ENCODE measurements at regions not wholly inside any gene's neighbourhood (a gene's known extent, or its start where the extent isn't known, plus 50 kb on each side); places are given as distances from the start of the nearest gene placed in this dataset.

- no peaks in the 10 kb centered on the region for H3K36me3 Mint-ChIP-seq (ENCODE audit: low read depth)
- ATAC-seq (no peak), DNase-seq (ENCODE audit: low spot score) (no peak)
- peaks cover 3% of the 10 kb centered on the region for H3K27me3 Mint-ChIP-seq (ENCODE audit: insufficient read depth, low read depth, poor library complexity)
- Histone ChIP-seq H2AFZ (no peak overlapping the region), H4K20me1 (replicated peaks; ENCODE audit: insufficient read depth) (no peaks in the 10 kb centered on the region), H3K27ac (ENCODE audit: low read depth) (no peak overlapping the region), H3K4me1 (ENCODE audit: insufficient read depth) (no peaks in the 10 kb centered on the region), H3K36me3 (ENCODE audit: insufficient read depth) (no peaks in the 10 kb centered on the region), H3K27me3 (ENCODE audit: insufficient read depth) (no peaks in the 10 kb centered on the region), H3K4me2 (no peak overlapping the region), H3K79me2 (replicated peaks; ENCODE audit: insufficient read depth) (no peaks in the 10 kb centered on the region), H3F3A (replicated peaks; ENCODE audit: low read depth) (no peaks in the 10 kb centered on the region), H3K9me2 (ENCODE audit: insufficient read depth) (no peaks in the 10 kb centered on the region), H3K4me3 (no peak overlapping the region)
- no peak overlapping the region for H3K27ac Mint-ChIP-seq
- TF ChIP-seq, protein P1, sequence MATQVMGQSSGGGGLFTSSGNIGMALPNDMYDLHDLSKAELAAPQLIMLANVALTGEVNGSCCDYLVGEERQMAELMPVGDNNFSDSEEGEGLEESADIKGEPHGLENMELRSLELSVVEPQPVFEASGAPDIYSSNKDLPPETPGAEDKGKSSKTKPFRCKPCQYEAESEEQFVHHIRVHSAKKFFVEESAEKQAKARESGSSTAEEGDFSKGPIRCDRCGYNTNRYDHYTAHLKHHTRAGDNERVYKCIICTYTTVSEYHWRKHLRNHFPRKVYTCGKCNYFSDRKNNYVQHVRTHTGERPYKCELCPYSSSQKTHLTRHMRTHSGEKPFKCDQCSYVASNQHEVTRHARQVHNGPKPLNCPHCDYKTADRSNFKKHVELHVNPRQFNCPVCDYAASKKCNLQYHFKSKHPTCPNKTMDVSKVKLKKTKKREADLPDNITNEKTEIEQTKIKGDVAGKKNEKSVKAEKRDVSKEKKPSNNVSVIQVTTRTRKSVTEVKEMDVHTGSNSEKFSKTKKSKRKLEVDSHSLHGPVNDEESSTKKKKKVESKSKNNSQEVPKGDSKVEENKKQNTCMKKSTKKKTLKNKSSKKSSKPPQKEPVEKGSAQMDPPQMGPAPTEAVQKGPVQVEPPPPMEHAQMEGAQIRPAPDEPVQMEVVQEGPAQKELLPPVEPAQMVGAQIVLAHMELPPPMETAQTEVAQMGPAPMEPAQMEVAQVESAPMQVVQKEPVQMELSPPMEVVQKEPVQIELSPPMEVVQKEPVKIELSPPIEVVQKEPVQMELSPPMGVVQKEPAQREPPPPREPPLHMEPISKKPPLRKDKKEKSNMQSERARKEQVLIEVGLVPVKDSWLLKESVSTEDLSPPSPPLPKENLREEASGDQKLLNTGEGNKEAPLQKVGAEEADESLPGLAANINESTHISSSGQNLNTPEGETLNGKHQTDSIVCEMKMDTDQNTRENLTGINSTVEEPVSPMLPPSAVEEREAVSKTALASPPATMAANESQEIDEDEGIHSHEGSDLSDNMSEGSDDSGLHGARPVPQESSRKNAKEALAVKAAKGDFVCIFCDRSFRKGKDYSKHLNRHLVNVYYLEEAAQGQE (IDR thresholded peaks at IDR 0.05; ENCODE audit: unreplicated experiment), result no peak
- TF ChIP-seq EZH2phosphoT487 (IDR thresholded peaks at IDR 0.05; ENCODE audit: unreplicated experiment) (no peak), POLR2AphosphoS5 (IDR thresholded peaks at IDR 0.05; ENCODE audit: low read depth) (no peak), STAT1 (IDR thresholded peaks at IDR 0.05; ENCODE audit: unreplicated experiment) (no peak), CTCF (conservative IDR thresholded peaks at IDR 0.05; ENCODE audit: low read depth in 2 of 2) (no peak), EZH2 (IDR thresholded peaks at IDR 0.05; ENCODE audit: low read depth, unreplicated experiment) (no peak), ZNF331 (CRISPR knock-in tag; IDR thresholded peaks at IDR 0.05; ENCODE audit: low read depth) (no peak), JUNB (IDR thresholded peaks at IDR 0.05; ENCODE audit: unreplicated experiment) (no peak), ETS1 (IDR thresholded peaks at IDR 0.05) (no peak)
- TF ChIP-seq, protein P2, sequence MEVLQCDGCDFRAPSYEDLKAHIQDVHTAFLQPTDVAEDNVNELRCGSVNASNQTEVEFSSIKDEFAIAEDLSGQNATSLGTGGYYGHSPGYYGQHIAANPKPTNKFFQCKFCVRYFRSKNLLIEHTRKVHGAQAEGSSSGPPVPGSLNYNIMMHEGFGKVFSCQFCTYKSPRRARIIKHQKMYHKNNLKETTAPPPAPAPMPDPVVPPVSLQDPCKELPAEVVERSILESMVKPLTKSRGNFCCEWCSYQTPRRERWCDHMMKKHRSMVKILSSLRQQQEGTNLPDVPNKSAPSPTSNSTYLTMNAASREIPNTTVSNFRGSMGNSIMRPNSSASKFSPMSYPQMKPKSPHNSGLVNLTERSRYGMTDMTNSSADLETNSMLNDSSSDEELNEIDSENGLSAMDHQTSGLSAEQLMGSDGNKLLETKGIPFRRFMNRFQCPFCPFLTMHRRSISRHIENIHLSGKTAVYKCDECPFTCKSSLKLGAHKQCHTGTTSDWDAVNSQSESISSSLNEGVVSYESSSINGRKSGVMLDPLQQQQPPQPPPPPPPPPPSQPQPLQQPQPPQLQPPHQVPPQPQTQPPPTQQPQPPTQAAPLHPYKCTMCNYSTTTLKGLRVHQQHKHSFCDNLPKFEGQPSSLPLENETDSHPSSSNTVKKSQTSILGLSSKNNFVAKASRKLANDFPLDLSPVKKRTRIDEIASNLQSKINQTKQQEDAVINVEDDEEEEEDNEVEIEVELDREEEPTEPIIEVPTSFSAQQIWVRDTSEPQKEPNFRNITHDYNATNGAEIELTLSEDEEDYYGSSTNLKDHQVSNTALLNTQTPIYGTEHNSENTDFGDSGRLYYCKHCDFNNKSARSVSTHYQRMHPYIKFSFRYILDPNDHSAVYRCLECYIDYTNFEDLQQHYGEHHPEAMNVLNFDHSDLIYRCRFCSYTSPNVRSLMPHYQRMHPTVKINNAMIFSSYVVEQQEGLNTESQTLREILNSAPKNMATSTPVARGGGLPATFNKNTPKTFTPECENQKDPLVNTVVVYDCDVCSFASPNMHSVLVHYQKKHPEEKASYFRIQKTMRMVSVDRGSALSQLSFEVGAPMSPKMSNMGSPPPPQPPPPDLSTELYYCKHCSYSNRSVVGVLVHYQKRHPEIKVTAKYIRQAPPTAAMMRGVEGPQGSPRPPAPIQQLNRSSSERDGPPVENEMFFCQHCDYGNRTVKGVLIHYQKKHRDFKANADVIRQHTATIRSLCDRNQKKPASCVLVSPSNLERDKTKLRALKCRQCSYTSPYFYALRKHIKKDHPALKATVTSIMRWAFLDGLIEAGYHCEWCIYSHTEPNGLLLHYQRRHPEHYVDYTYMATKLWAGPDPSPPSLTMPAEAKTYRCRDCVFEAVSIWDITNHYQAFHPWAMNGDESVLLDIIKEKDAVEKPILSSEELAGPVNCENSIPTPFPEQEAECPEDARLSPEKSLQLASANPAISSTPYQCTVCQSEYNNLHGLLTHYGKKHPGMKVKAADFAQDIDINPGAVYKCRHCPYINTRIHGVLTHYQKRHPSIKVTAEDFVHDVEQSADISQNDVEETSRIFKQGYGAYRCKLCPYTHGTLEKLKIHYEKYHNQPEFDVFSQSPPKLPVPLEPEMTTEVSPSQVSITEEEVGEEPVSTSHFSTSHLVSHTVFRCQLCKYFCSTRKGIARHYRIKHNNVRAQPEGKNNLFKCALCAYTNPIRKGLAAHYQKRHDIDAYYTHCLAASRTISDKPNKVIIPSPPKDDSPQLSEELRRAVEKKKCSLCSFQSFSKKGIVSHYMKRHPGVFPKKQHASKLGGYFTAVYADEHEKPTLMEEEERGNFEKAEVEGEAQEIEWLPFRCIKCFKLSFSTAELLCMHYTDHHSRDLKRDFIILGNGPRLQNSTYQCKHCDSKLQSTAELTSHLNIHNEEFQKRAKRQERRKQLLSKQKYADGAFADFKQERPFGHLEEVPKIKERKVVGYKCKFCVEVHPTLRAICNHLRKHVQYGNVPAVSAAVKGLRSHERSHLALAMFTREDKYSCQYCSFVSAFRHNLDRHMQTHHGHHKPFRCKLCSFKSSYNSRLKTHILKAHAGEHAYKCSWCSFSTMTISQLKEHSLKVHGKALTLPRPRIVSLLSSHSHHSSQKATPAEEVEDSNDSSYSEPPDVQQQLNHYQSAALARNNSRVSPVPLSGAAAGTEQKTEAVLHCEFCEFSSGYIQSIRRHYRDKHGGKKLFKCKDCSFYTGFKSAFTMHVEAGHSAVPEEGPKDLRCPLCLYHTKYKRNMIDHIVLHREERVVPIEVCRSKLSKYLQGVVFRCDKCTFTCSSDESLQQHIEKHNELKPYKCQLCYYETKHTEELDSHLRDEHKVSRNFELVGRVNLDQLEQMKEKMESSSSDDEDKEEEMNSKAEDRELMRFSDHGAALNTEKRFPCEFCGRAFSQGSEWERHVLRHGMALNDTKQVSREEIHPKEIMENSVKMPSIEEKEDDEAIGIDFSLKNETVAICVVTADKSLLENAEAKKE (CRISPR knock-in tag; IDR thresholded peaks at IDR 0.05), result no peak
- no peak overlapping the region for H3K4me3 Mint-ChIP-seq
- H3K4me1 Mint-ChIP-seq, result no peaks in the 10 kb centered on the region; the same call in 2 of the 3 replicates
- peaks cover 3% of the 10 kb centered on the region; the same call in 1 of the 3 replicates for H3K9me3 Mint-ChIP-seq
Measured at GRCh38 chr21:28804089-28804670, 188.5 kb downstream of the LTN1 start.

Measured in GM23338 (cell line).